HG02970 (cell line): ENCODE measurements at regions not wholly inside any gene's neighbourhood (a gene's known extent, or its start where the extent isn't known, plus 50 kb on each side); places are given as distances from the start of the nearest gene placed in this dataset.

Experiments used
- ATAC-seq: cut with Tn5 transposase; IDR thresholded peaks from one replicate; pipeline ENCODE4 v1.9.1; 2021; ENCODE audit warnings: mild to moderate bottlenecking, moderate library complexity, moderate number of reproducible peaks; ENCODE audit not compliant: unreplicated experiment, low FRiP score

DNA sequence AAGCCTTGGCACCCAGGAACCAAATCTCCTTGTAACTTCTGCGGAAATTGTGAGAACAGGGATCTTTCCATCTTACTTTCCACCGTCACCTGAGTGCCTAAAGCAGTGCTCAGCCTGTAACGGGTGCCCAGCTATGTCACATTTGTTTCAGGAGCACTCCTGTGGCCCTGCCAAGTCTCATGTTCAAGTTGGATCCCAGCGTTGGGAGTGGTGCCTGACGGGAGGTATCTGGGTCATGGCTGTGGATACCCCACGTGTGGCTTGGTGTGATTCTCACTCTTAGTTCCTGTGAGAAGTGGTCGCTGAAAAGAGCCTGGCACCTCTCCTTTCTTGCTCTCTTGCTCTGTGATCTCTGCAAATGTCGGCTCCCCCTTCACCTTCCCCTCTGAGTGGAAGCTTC, 114.9 kb downstream of the UQCRFS1 start:
- no peak for ATAC-seq

DNA sequence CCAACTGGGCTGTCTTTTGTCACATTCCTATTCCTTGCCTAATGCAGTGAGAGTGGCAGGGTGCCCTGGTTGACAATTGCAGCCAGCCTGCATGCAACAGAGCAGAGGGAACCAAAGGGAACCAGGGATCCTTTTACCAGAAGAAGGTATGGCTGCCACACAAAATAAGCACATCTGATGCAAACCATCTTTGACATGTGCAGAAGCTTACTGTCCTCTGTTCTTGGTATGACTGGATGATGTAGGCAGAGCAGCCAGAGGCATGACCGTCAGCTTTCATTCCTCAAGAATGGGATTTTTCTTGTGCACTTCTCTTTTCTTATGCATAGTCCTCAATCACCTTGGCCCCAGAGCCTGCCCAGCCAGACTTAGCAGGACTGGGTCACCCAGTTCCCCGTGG, 116.1 kb downstream of the UQCRFS1 start:
- ATAC-seq = no peak

DNA sequence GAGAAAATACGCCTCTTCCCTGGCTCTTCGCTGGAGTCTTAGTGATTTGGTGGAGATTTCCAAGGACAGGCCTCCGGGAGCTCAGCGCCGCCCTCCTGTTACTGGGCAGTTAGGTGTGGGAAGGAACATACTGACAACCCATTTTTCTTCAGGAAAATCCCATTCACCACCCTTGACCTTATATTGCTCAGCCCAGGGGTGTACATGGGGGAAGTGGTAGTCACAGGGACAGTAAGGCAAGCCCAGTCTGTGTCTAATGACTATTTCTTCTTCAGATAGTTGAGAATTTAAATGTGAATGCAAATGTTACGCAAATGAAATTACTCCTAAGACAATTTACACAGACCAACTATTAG, 119.4 kb downstream of the UQCRFS1 start:
- ATAC-seq = no peak

DNA sequence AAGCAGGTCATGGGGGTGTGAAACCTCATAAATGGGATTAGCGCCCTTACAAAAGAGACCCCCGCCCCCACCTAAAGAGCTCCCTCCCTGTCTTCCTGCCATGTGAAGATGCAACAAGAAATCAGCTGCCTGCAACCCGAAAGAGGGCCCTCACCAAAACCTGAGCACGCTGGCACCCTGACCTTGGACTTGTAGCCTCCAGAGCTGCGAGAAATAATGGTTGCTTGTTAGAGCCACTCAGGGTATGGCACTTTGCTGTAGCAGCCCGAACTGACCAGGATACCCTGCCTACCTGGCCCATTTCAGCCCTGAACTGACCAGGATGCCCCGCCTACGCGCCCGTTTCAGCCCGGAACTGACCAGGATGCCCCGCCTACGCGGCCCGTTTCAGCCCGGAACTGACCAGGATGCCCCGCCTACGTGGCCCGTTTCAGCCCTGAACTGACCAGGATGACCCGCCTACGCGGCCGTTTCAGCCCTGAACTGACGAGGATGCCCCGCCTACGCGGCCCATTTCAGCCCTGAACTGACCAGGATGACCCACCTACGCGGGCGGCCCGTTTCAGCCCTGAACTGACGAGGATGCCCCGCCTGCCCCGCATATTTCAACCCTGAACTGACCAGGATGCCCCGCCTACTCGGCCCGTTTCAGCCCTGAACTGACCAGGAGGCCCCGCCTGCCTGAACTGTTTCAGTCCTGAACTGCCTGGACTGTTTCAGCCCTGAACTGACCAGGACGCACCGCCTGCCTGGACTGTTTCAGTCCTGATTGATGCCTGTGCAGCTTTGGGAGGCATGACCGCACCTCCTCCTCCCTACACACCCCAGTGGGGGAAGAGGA, 120.0 kb downstream of the UQCRFS1 start:
- ATAC-seq = no peak

DNA sequence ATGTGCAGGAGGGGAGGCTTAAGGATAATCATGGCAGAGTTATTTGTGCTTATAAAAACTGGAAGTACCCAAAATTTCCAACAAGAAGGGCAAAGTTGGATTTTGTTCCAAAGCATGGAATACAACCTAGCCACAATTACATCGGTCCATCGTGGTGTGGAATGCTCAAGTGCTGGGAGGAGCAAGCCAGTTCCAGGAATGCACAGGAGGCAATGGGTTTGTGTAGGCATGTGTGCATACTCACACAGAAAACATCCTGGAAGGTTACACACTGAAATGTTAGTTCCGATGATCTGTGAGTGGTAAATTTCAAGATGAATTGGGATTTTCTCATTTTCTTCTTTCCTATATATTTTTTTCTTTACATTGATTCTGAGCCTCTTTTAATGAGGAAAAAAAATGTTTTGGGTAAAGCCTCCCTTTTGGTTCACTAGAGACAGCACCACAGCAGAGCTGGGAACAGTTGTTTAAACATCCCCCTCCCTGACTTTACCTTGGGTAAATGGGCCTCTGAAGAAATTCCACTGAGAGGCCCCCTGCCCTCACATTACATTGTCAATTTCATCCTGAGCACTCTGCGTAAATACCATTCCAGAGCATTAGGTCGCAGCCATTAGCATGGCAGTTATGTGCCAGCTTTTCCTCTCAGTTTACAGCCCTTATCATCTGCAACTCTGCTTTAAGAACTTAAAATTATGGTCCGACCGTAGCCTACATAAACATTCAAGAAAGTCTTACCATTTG, 122.0 kb downstream of the UQCRFS1 start:
- ATAC-seq = no peak

DNA sequence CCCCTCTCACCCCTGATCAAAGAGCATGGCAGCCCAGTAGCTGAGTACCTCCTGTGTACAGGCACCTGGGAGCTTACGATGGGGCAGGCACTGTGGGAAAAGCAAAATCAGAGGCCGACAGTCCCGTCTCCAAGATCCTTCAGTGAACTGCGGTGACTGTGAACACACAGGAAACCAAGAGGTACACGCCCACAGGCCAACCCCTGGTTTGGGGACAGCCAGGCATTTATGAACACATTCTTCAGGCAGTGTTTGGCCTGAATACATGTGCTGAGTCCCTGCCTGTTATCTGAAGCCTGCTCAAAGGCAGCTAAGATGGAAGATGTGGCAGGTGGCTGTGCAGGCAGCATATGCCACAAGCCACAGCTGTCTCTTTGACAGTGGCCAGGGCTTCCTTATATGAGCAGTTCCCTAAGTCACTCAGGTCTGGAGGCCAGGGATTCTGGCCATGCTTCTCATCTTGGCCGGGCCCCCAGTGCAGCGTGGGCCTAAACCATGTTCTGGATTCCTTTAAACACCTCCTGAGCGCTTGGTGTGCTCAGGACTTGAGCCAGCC, 123.6 kb downstream of the UQCRFS1 start:
- ATAC-seq = no peak

DNA sequence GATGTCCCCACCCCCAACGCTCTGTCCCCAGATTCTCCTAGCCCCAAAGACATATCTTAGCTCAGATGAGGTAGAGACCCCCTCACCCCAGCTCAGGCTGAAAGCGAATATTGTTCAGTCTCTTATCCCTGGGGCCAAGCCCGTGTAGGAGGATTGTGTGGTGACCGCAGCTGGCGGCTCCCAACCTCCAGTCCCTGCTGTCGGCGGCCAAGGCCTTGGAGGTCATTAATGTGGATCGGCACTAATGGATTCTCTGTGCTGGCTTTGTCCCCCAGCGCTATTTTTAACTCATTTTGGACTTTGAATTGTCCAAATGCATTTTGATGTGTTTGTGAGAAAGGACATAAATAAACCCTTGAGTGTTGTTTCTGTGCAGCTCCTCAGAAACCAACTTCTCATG, 124.2 kb downstream of the UQCRFS1 start:
- no peak for ATAC-seq

DNA sequence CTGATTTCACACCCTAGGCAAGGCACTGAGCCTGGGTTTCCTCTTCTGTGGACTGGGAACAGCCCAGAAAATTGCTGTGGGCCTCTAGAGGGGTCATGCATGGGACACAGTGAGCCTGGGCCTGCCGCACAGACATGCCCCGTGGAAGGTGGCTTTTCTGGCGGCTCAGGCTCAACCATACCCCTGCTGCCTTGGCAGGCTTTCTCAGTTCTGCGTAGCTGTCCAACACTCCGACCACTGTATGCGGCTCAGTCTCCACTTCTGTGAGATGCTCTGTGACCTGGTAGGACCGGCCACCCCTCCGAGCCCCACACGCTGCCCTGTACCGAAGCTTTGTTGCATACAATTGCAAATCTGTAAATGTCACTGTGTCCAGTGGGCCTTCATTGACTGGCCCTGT, 126.3 kb downstream of the UQCRFS1 start:
- ATAC-seq = no peak

DNA sequence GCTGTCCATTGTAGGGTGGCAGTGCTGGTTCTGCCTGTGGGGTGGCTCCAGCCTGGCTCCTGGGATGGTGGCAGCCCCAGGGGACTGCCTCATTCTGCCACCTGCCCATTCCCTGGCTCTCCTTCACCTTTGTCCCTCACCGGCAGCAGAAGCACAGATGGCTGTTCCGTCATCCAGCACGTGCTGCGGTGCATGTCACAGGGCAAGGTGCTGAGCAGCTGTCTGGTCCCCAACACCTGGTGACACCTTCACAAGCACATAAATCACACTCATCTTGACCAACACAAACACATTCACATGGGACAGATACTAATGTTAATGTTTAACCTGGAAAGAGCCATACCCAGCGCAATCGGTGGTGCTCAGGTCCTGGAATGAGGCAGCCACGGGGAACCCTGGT, 126.8 kb downstream of the UQCRFS1 start:
- no peak for ATAC-seq

DNA sequence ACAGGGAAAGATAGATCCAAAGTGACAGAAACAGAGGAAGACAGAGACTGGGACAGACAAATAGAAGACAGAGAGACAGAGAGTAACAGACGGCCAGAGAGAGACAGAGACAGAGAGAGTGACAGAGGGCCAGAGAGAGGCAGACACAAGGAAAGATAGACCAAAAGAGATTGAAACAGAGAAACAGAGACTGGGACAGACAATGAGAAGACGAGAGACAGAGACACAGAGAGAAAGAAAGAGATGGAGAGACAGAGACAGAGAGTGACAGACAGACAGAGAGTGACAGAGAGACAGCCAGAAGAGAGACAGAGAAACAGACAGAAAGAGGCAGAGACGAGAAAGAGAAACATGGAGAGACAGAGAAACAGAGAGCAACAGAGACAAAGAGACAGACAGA, 127.3 kb downstream of the UQCRFS1 start:
- ATAC-seq = no peak

DNA sequence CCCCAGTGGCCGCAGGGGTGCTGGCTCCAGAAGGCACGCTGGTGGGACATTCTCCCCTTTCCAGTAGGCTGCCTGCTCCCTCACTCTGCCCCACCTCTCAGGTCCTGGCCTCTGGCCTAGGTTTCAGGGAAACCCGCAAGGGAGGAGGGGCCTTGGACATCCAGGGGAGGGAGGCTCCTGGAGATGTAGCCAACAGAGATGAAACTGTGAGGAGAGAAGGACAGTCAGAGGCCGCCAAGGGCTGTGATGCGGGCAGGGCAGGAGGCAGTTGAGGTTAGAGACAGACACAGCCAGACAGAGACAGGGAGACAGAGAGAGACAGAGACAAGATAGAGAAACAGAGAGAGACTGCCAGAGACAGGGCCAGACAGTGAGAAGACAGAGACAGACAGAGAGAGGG, 127.7 kb downstream of the UQCRFS1 start:
- no peak for ATAC-seq

DNA sequence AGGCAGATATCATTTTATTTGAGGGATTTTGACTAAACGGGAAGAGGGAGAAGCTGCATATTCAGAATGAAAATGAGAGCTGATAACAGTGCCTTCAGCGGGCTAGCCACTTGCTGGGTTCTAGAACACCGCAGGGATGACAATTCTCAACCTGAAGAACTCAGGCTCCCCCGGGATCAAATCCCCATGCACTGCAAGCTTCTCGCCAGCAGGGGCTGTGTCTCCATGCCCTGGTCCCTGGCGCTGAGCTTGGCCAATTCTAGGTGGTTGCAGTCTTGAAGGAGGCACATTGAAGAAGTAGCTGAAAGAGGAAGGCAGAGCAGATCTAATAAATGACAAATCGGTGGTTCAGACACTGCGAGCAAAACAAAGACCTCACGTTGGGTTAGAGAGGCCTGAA, 128.7 kb downstream of the UQCRFS1 start:
- ATAC-seq = no peak

DNA sequence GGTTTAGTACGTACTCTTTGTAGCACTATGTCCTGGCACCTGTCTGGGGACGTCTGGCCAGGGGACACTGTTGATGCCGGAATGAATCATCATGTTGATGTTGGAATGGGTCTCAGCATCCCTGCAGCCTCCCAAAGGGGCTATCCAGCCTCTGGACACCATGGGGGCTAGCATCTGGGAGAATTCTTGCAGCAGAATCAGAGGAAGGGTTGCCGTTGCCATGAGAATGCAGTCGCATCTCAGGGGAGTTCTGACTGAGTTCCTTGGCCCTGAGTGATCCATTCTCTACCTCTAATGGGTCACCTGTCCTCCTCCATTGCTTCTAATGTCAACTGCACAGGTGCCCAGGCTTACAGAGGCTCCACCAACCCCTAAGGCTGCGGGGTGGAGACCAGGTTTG, 129.1 kb downstream of the UQCRFS1 start:
- no peak for ATAC-seq

DNA sequence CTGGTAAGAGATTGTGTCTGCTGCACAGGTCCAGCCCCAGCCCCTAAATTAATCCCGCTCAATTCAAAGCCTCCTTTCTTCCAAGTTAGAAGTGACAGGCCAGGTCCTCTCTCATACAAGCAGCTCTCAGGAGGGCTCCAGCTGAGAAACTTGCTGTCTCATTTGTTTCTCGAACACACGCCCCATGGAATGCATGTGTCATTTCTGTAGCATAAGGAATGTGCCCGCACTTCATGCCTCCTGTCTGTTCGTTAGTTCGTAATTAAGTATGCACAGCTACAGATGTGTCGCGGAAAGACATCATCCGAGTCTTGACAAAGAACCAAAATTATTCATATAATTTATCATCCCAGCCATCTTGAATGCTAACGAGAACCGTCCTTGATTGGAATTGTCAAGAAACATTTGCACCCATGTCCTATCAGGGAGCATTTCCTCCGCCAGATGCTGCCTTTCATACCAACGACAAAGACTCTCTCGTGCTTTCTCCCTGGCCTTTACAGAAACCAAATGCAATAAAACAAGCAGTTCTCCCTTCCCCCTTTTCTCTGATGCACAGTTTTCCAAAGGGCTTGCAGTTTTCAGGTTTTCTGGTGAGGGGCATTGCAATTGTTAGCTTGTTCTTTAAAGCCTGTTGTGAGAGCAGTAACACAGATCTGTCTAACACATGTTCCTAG, 133.5 kb downstream of the UQCRFS1 start:
- ATAC-seq = no peak

DNA sequence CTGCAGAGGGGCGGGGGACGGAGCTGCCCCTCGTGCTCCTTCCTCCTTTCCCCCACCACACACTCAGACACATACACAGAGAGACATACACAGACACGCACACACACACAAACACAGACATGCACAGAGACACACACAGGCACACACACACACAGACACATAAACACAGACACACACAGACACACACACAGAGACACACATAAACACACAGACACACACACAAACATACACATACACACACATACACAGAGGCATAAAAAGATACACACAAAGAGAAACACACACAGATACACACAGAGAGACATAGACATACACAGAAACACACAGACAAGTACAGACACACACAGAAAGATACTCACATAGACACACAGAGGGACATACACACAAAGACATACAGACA, 136.0 kb downstream of the UQCRFS1 start:
- ATAC-seq = no peak

DNA sequence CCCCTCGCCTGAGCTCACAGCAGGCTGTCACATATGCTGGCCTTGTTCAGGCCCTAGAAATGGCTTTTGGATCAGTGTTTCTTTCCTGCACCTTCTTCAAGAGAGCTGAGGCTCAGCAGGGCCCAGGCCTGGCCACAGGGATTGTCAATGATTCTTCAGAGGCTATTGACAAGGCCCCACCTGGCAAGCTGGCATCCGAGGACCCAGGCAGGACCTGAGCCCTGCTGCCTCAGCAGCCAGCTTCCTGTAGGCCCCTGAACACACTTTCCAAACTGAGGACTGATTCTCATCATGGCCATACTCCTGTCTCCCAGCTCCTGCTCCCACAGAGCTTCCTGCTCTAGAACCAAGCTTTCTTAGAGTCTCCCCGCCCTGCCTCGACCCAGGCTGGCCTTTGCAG, 136.8 kb downstream of the UQCRFS1 start:
- no peak for ATAC-seq

DNA sequence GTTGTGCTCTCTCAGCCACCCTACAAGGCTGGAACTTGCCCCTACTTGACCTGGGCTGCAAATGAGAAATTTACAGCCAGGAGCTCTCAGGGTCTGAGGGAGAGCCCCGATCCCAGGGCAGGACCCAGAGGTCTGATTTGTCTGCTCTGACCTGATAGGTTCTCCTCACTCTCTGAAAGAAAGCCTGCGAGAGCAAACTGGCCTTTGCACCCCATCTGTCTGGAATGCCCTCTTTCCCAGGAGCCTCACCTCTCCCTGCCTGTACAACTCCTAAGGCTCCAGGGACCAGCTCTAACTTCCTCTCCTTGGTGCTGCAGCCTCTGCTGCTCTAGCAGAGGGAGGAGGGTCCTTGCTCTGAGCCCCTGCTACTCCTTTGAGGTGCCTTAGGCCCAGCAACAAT, 137.8 kb downstream of the UQCRFS1 start:
- no peak for ATAC-seq

DNA sequence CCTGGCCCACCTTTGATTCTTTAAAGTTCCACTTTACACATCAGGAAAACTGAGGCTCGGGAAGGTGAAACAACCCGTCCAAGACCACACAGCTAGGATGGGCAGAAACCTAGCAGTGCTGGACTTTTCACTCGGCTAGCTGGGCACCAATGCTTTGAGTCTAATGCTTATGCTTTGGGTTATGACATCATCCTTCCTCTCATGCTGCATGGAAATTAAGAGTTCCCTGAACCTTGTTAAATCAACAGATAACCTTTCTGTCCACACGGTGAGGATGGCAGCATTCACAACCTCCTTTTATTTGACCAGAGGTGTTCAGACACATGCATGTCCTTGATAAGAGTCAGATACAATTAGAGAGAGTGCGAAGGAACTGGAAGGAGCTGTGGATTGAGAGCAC, 138.4 kb downstream of the UQCRFS1 start:
- no peak for ATAC-seq

DNA sequence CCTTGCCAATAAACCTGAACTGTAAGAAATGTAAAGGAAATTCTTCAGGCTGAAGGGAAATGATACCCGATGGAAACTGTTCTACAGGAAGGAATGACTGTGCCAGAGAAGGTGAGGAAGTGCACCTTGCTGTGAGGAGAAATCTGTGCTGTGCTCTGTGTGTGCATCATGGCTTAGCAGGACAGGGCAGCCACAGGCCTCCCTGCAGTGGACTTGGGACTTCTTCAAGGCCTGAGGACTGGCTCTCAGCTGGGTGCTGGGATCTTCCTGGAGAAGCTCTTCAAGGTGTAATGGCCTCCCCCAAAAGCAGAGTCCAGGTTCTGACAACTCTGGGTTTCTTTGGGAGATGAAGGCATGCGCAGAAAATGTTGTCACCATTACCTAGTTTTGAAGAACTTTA, 145.1 kb downstream of the UQCRFS1 start:
- ATAC-seq = no peak

DNA sequence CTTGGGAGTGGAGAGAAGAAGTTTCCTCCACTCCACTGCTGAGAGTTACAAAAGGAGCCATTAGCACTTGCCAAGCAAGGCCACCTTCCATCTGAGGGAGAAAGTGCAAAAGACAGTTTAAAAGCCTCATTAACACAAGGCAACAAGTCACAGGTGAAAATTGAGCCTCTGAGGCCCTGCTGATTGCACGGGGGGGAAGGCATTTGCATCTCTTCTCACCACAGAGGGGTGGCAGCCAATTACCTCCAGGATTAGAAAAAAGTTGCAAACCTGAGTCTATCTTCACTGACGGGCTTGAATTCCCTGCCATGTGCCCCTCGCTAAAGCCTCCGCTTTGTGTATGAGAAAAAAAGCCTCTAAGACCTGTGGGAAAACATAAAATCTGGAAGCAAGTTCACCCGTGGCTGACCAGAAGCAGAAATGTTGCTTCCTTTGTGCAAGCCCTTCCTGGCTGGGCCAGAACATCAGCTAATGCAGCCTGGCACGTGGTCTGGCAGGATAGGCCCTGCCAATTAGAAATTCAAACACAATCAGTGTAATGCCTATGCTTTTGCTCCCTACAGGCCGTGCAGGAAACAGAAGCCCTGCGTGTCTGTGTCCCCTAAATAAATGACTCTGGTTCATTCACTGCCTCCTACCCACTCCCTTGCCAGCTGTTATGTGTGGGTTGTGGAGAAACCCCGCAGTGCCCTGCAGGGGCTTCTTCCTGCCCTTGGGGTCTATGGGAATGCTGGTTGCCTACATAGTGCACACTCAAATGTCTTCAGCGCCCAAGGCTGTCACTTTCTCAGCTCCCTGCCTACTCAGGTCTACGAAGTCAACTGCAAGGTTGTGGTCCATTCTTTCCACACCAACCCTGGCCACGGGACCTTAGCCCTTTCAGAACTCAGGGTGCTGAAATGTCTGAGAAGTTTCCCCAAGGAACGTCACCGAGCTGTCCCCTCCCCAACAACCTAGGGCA, 150.2 kb downstream of the UQCRFS1 start:
- ATAC-seq = no peak
